H1 (cell line): ENCODE measurements at regions not wholly inside any gene's neighbourhood (a gene's known extent, or its start where the extent isn't known, plus 50 kb on each side); places are given as distances from the start of the nearest gene placed in this dataset.
"Not testable (repeated sequence)": the region's sequence is repeated elsewhere in the genome, so short reads cannot be mapped to it uniquely, and the experiment has no call there.

Experiments used
- CTCF ChIA-PET: fragments of 300-600 bp; sonication (Branson Sonifier 250); formaldehyde crosslinking; loops from one replicate; lab custom pipeline; 2021; ENCODE audit not compliant: partially characterized antibody; lab: Charles Lee
- POLR2A ChIA-PET: fragments of 300-600 bp; sonication (Branson Sonifier 250); formaldehyde crosslinking; loops from one replicate; lab custom pipeline; 2021; ENCODE audit warnings: inconsistent platforms; ENCODE audit not compliant: partially characterized antibody; lab: Charles Lee
- DNase-seq, 2 experiments: peaks; one replicate each; pipeline versions ENCODE4 v3.0.0 to v3.0.0-alpha.2; 2010 to 2022; ENCODE audit warnings: low spot score in 2 of 2, low read depth in 1 of 2, mixed read lengths in 1 of 2
- FAIRE-seq: peaks from 2 replicates; lab custom pipeline; 2011; peaks lifted over from hg19 to GRCh38; lab: Jason Lieb, UNC
- H2AFZ ChIP-seq: 2 replicates; pipeline ENCODE4 v1.8.1; 2012; ENCODE audit warnings: low read length, inconsistent platforms
- H2AK5ac ChIP-seq: 2 replicates; pipeline ENCODE4 v1.6.1; 2013; ENCODE audit warnings: low read depth, low read length
- H2BK120ac ChIP-seq: replicated peaks from 2 replicates; pipeline ENCODE3; 2013; ENCODE audit warnings: low read depth, low read length, inconsistent platforms
- H2BK12ac ChIP-seq: 2 replicates; pipeline ENCODE4 v1.6.1; 2013; ENCODE audit warnings: low read depth, low read length
- H2BK15ac ChIP-seq: 2 replicates; pipeline ENCODE4 v1.6.1; 2013; ENCODE audit warnings: low read length
- H2BK20ac ChIP-seq: 2 replicates; pipeline ENCODE4 v1.6.1; 2013; ENCODE audit warnings: low read length
- H2BK5ac ChIP-seq: 2 replicates; pipeline ENCODE4 v1.6.1; 2013; ENCODE audit warnings: low read depth, low read length
- H3K14ac ChIP-seq: 2 replicates; pipeline ENCODE4 v1.6.1; 2013; ENCODE audit warnings: inconsistent platforms; ENCODE audit not compliant: insufficient read length
- H3K18ac ChIP-seq: 2 replicates; pipeline ENCODE4 v1.6.1; 2013; ENCODE audit warnings: low read length; ENCODE audit errors: extremely low read depth
- H3K23ac ChIP-seq: 2 replicates; pipeline ENCODE4 v1.6.1; 2013; ENCODE audit warnings: inconsistent platforms; ENCODE audit not compliant: insufficient read length
- H3K23me2 ChIP-seq: 2 replicates; pipeline ENCODE4 v1.6.1; 2013; ENCODE audit warnings: low read depth, low read length
- H3K27ac ChIP-seq: 2 replicates; pipeline ENCODE4 v1.6.1; 2011; ENCODE audit warnings: low read depth, low read length, inconsistent platforms
- H3K27me3 ChIP-seq, 4 experiments: replicated peaks in 1 of 4; 1 replicate in 1 of 4; 2 replicates in 3 of 4; pipeline versions ENCODE4 v1.6.1 to v1.8.1; 2011 to 2013; ENCODE audit warnings: low read length in 3 of 4, mild to moderate bottlenecking in 3 of 4, inconsistent platforms in 2 of 4, mixed read lengths in 2 of 4, moderate library complexity in 1 of 4; ENCODE audit not compliant: control insufficient read depth in 3 of 4, insufficient read depth in 3 of 4; ENCODE audit errors: extremely low read depth in 1 of 4
- H3K36me3 ChIP-seq, 4 experiments: 2 replicates each; pipeline versions ENCODE4 v1.6.1 to v1.8.1; 2011 to 2013; ENCODE audit warnings: mild to moderate bottlenecking in 4 of 4, low read length in 3 of 4, moderate library complexity in 2 of 4, control low read depth in 1 of 4, inconsistent platforms in 1 of 4; ENCODE audit not compliant: insufficient read depth in 4 of 4, control insufficient read depth in 2 of 4
- H3K4ac ChIP-seq: replicated peaks from 2 replicates; pipeline ENCODE3; 2013; ENCODE audit warnings: low read length, low read depth, mixed read lengths, inconsistent platforms; ENCODE audit not compliant: insufficient read length
- H3K4me1 ChIP-seq, 4 experiments: replicated peaks in 1 of 4; 1 replicate in 1 of 4; 2 replicates in 3 of 4; pipeline versions ENCODE4 v1.6.1 to v1.8.1; 2011 to 2013; ENCODE audit warnings: low read length in 3 of 4, inconsistent platforms in 2 of 4, mixed read lengths in 1 of 4; ENCODE audit not compliant: insufficient read depth in 4 of 4, control insufficient read depth in 3 of 4
- H3K4me2 ChIP-seq, 2 experiments: 2 replicates each; pipeline versions ENCODE4 v1.6.1 to v1.8.1; 2011 to 2013; ENCODE audit warnings: low read depth in 2 of 2, low read length in 2 of 2, control low read depth in 1 of 2, inconsistent platforms in 1 of 2, mild to moderate bottlenecking in 1 of 2; ENCODE audit not compliant: insufficient read depth in 1 of 2
- H3K4me3 ChIP-seq, 4 experiments: fragments of 200-600, 300-600 bp in 1 of 4; sonication (generic), shearing (Covaris generic), sonication (Bioruptor Twin) in 1 of 4; 2 replicates each; pipeline versions ENCODE4 v1.5.1 to v1.8.1; 2011 to 2016; ENCODE audit warnings: low read length in 4 of 4, low read depth in 3 of 4, control low read depth in 2 of 4, inconsistent platforms in 2 of 4, mild to moderate bottlenecking in 2 of 4, mixed read lengths in 1 of 4, moderate library complexity in 1 of 4; ENCODE audit not compliant: insufficient read depth in 2 of 4; ENCODE audit errors: extremely low read depth in 1 of 4
- H3K56ac ChIP-seq: replicated peaks from 2 replicates; pipeline ENCODE3; 2013; ENCODE audit warnings: low read depth, mild to moderate bottlenecking, mixed read lengths, low read length, inconsistent platforms; ENCODE audit not compliant: insufficient read length
- H3K79me1 ChIP-seq: 2 replicates; pipeline ENCODE4 v1.6.1; 2013; ENCODE audit warnings: low read depth, low read length, control low read depth
- H3K79me2 ChIP-seq, 2 experiments: 2 replicates each; pipeline versions ENCODE4 v1.6.1 to v1.8.1; 2012 to 2013; ENCODE audit warnings: low read length in 2 of 2, mild to moderate bottlenecking in 2 of 2, inconsistent platforms in 1 of 2; ENCODE audit not compliant: insufficient read depth in 2 of 2, control insufficient read depth in 1 of 2
- H3K9ac ChIP-seq, 4 experiments: replicated peaks in 1 of 4; 1 replicate in 1 of 4; 2 replicates in 3 of 4; pipeline versions ENCODE4 v1.6.1 to v1.8.1; 2011 to 2013; ENCODE audit warnings: low read depth in 3 of 4, low read length in 3 of 4, control low read depth in 2 of 4, mild to moderate bottlenecking in 2 of 4, moderate library complexity in 2 of 4, inconsistent platforms in 1 of 4; ENCODE audit errors: extremely low read depth in 1 of 4
- H3K9me3 ChIP-seq, 2 experiments: 2 replicates each; pipeline versions ENCODE4 v1.6.1 to v1.8.1; 2012 to 2013; ENCODE audit warnings: mild to moderate bottlenecking in 2 of 2, moderate library complexity in 2 of 2, control low read depth in 1 of 2, inconsistent platforms in 1 of 2, low read depth in 1 of 2, low read length in 1 of 2, mixed read lengths in 1 of 2; ENCODE audit not compliant: insufficient read depth in 2 of 2
- H4K20me1 ChIP-seq, 2 experiments: replicated peaks in 1 of 2; 2 replicates each; pipeline versions ENCODE3 to v1.8.1; 2011 to 2013; ENCODE audit warnings: inconsistent platforms in 2 of 2, low read length in 2 of 2, mild to moderate bottlenecking in 1 of 2; ENCODE audit not compliant: insufficient read depth in 2 of 2, control insufficient read depth in 1 of 2
- H4K5ac ChIP-seq: 2 replicates; pipeline ENCODE4 v1.6.1; 2013; ENCODE audit warnings: low read length, low read depth, mixed read lengths, inconsistent platforms; ENCODE audit not compliant: insufficient read length
- H4K8ac ChIP-seq: 2 replicates; pipeline ENCODE4 v1.8.0; 2013; ENCODE audit warnings: mild to moderate bottlenecking, moderate library complexity, low read length, inconsistent platforms; ENCODE audit not compliant: insufficient read depth; ENCODE audit errors: extremely low read depth
- H4K91ac ChIP-seq: replicated peaks from 2 replicates; pipeline ENCODE3; 2013; ENCODE audit warnings: low read length, mixed read lengths, inconsistent platforms; ENCODE audit not compliant: insufficient read length
- WGBS, 2 experiments: shearing (Covaris generic) in 1 of 2; methylation state at CpG; one replicate each; pipeline versions ENCODE4 v1.1.6 to v1.1.7; 2013 to 2015; ENCODE audit warnings: low lambda C conversion rate in 2 of 2, mixed read lengths in 2 of 2, inconsistent platforms in 1 of 2, low coverage in 1 of 2, missing lambda C conversion rate in 1 of 2; ENCODE audit not compliant: insufficient replicate concordance in 2 of 2, insufficient coverage in 1 of 2, insufficient read length in 1 of 2; ENCODE audit errors: extremely low coverage in 1 of 2, missing lambda C conversion rate in 1 of 2; 5-methylcytosine and 5-hydroxymethylcytosine counted together

DNA sequence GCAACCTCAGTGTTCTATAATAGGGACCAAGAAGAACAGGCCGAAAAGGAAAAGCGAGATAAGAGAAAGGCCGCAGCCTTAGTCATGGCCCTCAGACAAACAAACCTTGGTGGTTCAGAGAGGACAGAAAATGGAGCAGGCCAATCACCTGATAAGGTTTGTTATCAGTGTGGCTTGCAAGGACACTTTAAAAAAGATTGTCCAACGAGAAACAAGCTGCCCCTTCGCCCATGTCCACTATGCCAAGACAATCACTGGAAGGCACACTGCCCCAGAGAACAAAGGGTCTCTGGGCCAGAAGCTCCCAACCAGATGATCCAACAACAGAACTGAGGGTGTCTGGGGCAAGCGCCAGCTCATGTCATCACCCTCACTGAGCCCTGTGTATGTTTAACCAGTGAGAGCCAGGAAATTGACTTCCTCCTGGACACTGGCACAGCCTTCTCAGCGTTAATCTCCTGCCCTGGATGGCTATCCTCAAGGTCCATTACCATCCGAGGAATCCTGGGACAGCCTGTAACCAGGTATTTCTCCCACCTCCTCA lies 334.8 kb upstream of the SLITRK5 start:
- H3K36me3 ChIP-seq, H2BK15ac ChIP-seq, H3K9me3 ChIP-seq, H4K20me1 ChIP-seq, H3K4me1 ChIP-seq, DNase-seq, H3K4me3 ChIP-seq, H2BK5ac ChIP-seq, H3K4me2 ChIP-seq, H3K4ac ChIP-seq, H4K8ac ChIP-seq, H2AK5ac ChIP-seq, H4K5ac ChIP-seq, H3K27me3 ChIP-seq, H3K18ac ChIP-seq, H2BK120ac ChIP-seq, H4K91ac ChIP-seq, H3K23me2 ChIP-seq, H2BK20ac ChIP-seq, CTCF ChIA-PET, H3K9ac ChIP-seq, H3K56ac ChIP-seq, H3K79me1 ChIP-seq, H2AFZ ChIP-seq, H3K23ac ChIP-seq, FAIRE-seq, POLR2A ChIA-PET, H2BK12ac ChIP-seq, H3K27ac ChIP-seq, H3K14ac ChIP-seq, H3K79me2 ChIP-seq: not testable (repeated sequence)
- WGBS, 2 experiments = 75% methylated on average over 8 of the region's 8 CpGs; no CpG with 5 or more reads in 1 of the 2 experiments
